Thyroid gland (tissue), 4 donors: ENCODE measurements at regions not wholly inside any gene's neighbourhood (a gene's known extent, or its start where the extent isn't known, plus 50 kb on each side); places are given as distances from the start of the nearest gene placed in this dataset.

Experiments
- DNase-seq, 2 donors: peaks; one replicate each; pipeline ENCODE4 v3.0.0-alpha.2; 2019
- H3K27ac ChIP-seq, 3 donors: fragments of 200-600 bp; sonication (generic); 1 replicate in 2 of 3; 2 replicates in 1 of 3; pipeline ENCODE4 v1.5.1; 2016 to 2019; ENCODE audit warnings: mild to moderate bottlenecking in 1 of 3, moderate library complexity in 1 of 3
- H3K27me3 ChIP-seq: fragments of 200-600 bp; sonication (generic); one replicate; pipeline ENCODE4 v1.5.1; 2019
- H3K36me3 ChIP-seq, 2 donors: fragments of 200-600 bp; sonication (generic); one replicate each; pipeline ENCODE4 v1.5.1; 2016 to 2019
- H3K4me1 ChIP-seq, 2 donors: fragments of 200-600 bp; sonication (generic); one replicate each; pipeline ENCODE4 v1.5.1; 2017 to 2019
- H3K4me3 ChIP-seq, 3 donors: fragments of 200-600 bp; sonication (generic); replicated peaks in 1 of 3; 1 replicate in 2 of 3; 2 replicates in 1 of 3; pipeline ENCODE4 v1.5.1; 2016; ENCODE audit warnings: mild to moderate bottlenecking in 1 of 3
- H3K9me3 ChIP-seq: fragments of 200-600 bp; sonication (generic); one replicate; pipeline ENCODE4 v1.5.1; 2017
- CTCF ChIP-seq, 6 experiments: fragments of 200-600 bp in 3 of 6; fragments of 450-650 bp in 3 of 6; sonication (generic) in 3 of 6; IDR thresholded peaks; one replicate each; pipeline ENCODE4 v1.5.1; 2016 to 2019; ENCODE audit warnings: antibody characterized with exemption in 6 of 6, mild to moderate bottlenecking in 2 of 6, inconsistent platforms in 1 of 6, moderate library complexity in 1 of 6
- POLR2A ChIP-seq, 2 donors: fragments of 450-650 bp; IDR thresholded peaks; one replicate each; pipeline ENCODE4 v1.6.1; 2017; ENCODE audit warnings: antibody characterized with exemption in 2 of 2, mild to moderate bottlenecking in 2 of 2, moderate library complexity in 1 of 2
- WGBS, 2 donors: methylation state at CpG; one replicate each; pipeline ENCODE4 v1.1.5; 2017; 5-methylcytosine and 5-hydroxymethylcytosine counted together
- intact Hi-C: fragments of 100-400 bp; cut with DNase I; formaldehyde crosslinking; loops from one replicate; pipeline ENCODE4 v1.15.1; 2023

- Histone ChIP-seq H3K36me3 (no peaks in the 10 kb centered on the region), H3K27ac (no peak overlapping the region), H3K4me3 (no peak overlapping the region), H3K27me3 (no peaks in the 10 kb centered on the region), H3K9me3 (no peaks in the 10 kb centered on the region), H3K4me1 (no peaks in the 10 kb centered on the region)
- TF ChIP-seq CTCF (IDR thresholded peaks at IDR 0.05): no peak
- no peak for TF ChIP-seq POLR2A (IDR thresholded peaks at IDR 0.05)
- no peak for DNase-seq
- 47 to 56% methylated on average over 1 of the region's 1 CpG for WGBS, 2 donors
- intact Hi-C loops: no loop called here
Observed at GRCh38 chr7:155147172-155147571, 77.0 kb downstream of the HTR5A start.

GRCh38 chr7:155147624-155148023 lies 77.5 kb downstream of the HTR5A start:
- DNase-seq: no peak
- no peaks in the 10 kb centered on the region for H3K4me1 ChIP-seq
- no peaks in the 10 kb centered on the region for H3K27me3 ChIP-seq
- no peak overlapping the region for H3K4me3 ChIP-seq
- no peak for TF ChIP-seq POLR2A (IDR thresholded peaks at IDR 0.05)
- no peak for TF ChIP-seq CTCF (IDR thresholded peaks at IDR 0.05)
- no peaks in the 10 kb centered on the region for H3K36me3 ChIP-seq
- H3K27ac ChIP-seq: no peak overlapping the region
- intact Hi-C loops: no loop called here
- no peaks in the 10 kb centered on the region for H3K9me3 ChIP-seq
- 36 to 50% methylated on average over 2 of the region's 2 CpGs for WGBS, 2 donors

- H3K9me3 ChIP-seq: no peaks in the 10 kb centered on the region
- TF ChIP-seq CTCF (IDR thresholded peaks at IDR 0.05) (no peak), POLR2A (IDR thresholded peaks at IDR 0.05) (no peak)
- H3K36me3 ChIP-seq: no peaks in the 10 kb centered on the region
- no peak for DNase-seq
- H3K27me3 ChIP-seq: no peaks in the 10 kb centered on the region
- intact Hi-C loops: no loop called here
- no peak overlapping the region for H3K4me3 ChIP-seq
- no peak overlapping the region for H3K27ac ChIP-seq
- H3K4me1 ChIP-seq: no peaks in the 10 kb centered on the region
- WGBS, 2 donors: 54 to 70% methylated on average over 4 of the region's 4 CpGs
Observed at GRCh38 chr7:155153676-155154075, 83.6 kb downstream of the HTR5A start.

- WGBS, 2 donors: 70 to 75% methylated on average over 10 of the region's 10 CpGs
- Histone ChIP-seq H3K27ac (no peak overlapping the region), H3K36me3 (no peaks in the 10 kb centered on the region), H3K4me3 (no peak overlapping the region), H3K9me3 (no peaks in the 10 kb centered on the region), H3K27me3 (no peaks in the 10 kb centered on the region), H3K4me1 (no peaks in the 10 kb centered on the region)
- DNase-seq: no peak
- TF ChIP-seq CTCF (IDR thresholded peaks at IDR 0.05): no peak
- intact Hi-C loops: no loop called here
Observed at GRCh38 chr7:155154586-155154985, 84.5 kb downstream of the HTR5A start.

GRCh38 chr7:155161690-155162089 lies 91.6 kb downstream of the HTR5A start:
- intact Hi-C loops: no loop called here
- no peak for TF ChIP-seq CTCF (IDR thresholded peaks at IDR 0.05)
- TF ChIP-seq POLR2A (IDR thresholded peaks at IDR 0.05): no peak

More at GRCh38 chr7:155161690-155162089, 91.6 kb downstream of the HTR5A start:
- no peaks in the 10 kb centered on the region for H3K9me3 ChIP-seq
- H3K4me1 ChIP-seq: no peaks in the 10 kb centered on the region
- H3K36me3 ChIP-seq: no peaks in the 10 kb centered on the region
- 66 to 68% methylated on average over 5 of the region's 5 CpGs for WGBS, 2 donors
- H3K27me3 ChIP-seq: no peaks in the 10 kb centered on the region
- no peak for DNase-seq
- H3K4me3 ChIP-seq: no peak overlapping the region
- no peak overlapping the region for H3K27ac ChIP-seq
